ENCODE measurements at regions not wholly inside any gene's neighbourhood (a gene's known extent, or its start where the extent isn't known, plus 50 kb on each side); places are given as distances from the start of the nearest gene placed in this dataset.

- TF ChIP-seq CTCF (IDR thresholded peaks at IDR 0.05 in 8 of 11, conservative IDR thresholded peaks at IDR 0.05 in 3 of 11) (no peak), POLR2AphosphoS5 (IDR thresholded peaks at IDR 0.05) (no peak), POLR2A (IDR thresholded peaks at IDR 0.05) (no peak)
Measured at GRCh38 chr11:95283650-95284049, 52.6 kb upstream of the SESN3 start.

Data from spleen (tissue), 7 donors.